Small intestine (tissue), 7 donors: ENCODE measurements at regions not wholly inside any gene's neighbourhood (a gene's known extent, or its start where the extent isn't known, plus 50 kb on each side); places are given as distances from the start of the nearest gene placed in this dataset.

Experiments
- DNase-seq, 2 donors: peaks; one replicate each; pipeline versions ENCODE4 v3.0.0 to v3.0.0-alpha.2; 2013
- FAIRE-seq: peaks from 2 replicates; lab custom pipeline; 2012; peaks lifted over from hg19 to GRCh38; lab: Jason Lieb, UNC
- H3K27ac ChIP-seq, 3 donors: one replicate each; pipeline ENCODE4 v1.5.1; 2013; ENCODE audit warnings: low read length in 2 of 3, mild to moderate bottlenecking in 2 of 3, control low read depth in 1 of 3, inconsistent platforms in 1 of 3, low read depth in 1 of 3, moderate library complexity in 1 of 3
- H3K27me3 ChIP-seq, 3 donors: one replicate each; pipeline ENCODE4 v1.6.1; 2013; ENCODE audit warnings: low read length in 3 of 3, inconsistent platforms in 1 of 3; ENCODE audit not compliant: control insufficient read depth in 3 of 3, insufficient read depth in 3 of 3
- H3K36me3 ChIP-seq, 3 donors: one replicate each; pipeline ENCODE4 v1.6.1; 2013; ENCODE audit warnings: low read length in 3 of 3, inconsistent platforms in 1 of 3, low read depth in 1 of 3, mild to moderate bottlenecking in 1 of 3, moderate library complexity in 1 of 3; ENCODE audit not compliant: control insufficient read depth in 3 of 3, insufficient read depth in 2 of 3
- H3K4me1 ChIP-seq, 3 donors: one replicate each; pipeline ENCODE4 v1.6.1; 2013; ENCODE audit warnings: low read length in 2 of 3, inconsistent platforms in 1 of 3, low read depth in 1 of 3, mild to moderate bottlenecking in 1 of 3, moderate library complexity in 1 of 3; ENCODE audit not compliant: control insufficient read depth in 3 of 3, insufficient read depth in 2 of 3
- H3K4me3 ChIP-seq, 3 donors: one replicate each; pipeline ENCODE4 v1.5.1; 2013; ENCODE audit warnings: low read length in 3 of 3, control low read depth in 1 of 3, inconsistent platforms in 1 of 3, low read depth in 1 of 3, mild to moderate bottlenecking in 1 of 3, moderate library complexity in 1 of 3
- H3K9me3 ChIP-seq, 2 donors: one replicate each; pipeline ENCODE4 v1.6.1; 2013; ENCODE audit warnings: low read depth in 1 of 2, low read length in 1 of 2; ENCODE audit not compliant: control insufficient read depth in 2 of 2, insufficient read depth in 1 of 2
- WGBS, 3 donors: extraction: QIAGEN DNeasy Blood & Tissue Kit; methylation state at CpG; one replicate each; pipeline ENCODE4 v1.1.7; 2013; 5-methylcytosine and 5-hydroxymethylcytosine counted together
- donor health status: healthy with polysubstance abuse.
- donor health status: control.
- donor health status: control.
- donor health status: Bipolar disorder and iron deficiency.
- donor health status: healthy.

- WGBS, 3 donors, result 81 to 87% (median 83%) methylated on average over 24 of the region's 24 CpGs
- no peak for FAIRE-seq
- Histone ChIP-seq H3K4me1 (no peaks in the 10 kb centered on the region), H3K9me3 (peaks cover 0 to 2% of the 10 kb centered on the region in 2 donors), H3K4me3 (no peak overlapping the region), H3K36me3 (no peaks in the 10 kb centered on the region), H3K27ac (no peak overlapping the region), H3K27me3 (no peaks in the 10 kb centered on the region)
- no peak for DNase-seq
Observed at GRCh38 chr18:73756256-73757091, 391.2 kb downstream of the FBXO15 start.

- no peak for DNase-seq
- Histone ChIP-seq H3K27ac (no peak overlapping the region), H3K36me3 (no peaks in the 10 kb centered on the region), H3K4me1 (no peaks in the 10 kb centered on the region), H3K27me3 (no peaks in the 10 kb centered on the region), H3K4me3 (no peak overlapping the region), H3K9me3 (no peaks in the 10 kb centered on the region)
- 43 to 58% (median 45%) methylated on average over 2 of the region's 2 CpGs for WGBS, 3 donors
- FAIRE-seq, result no peak
Observed at GRCh38 chr18:73752965-73753364, 394.7 kb downstream of the FBXO15 start.

- Histone ChIP-seq H3K27ac (no peak overlapping the region), H3K9me3 (no peaks in the 10 kb centered on the region), H3K4me1 (no peaks in the 10 kb centered on the region), H3K4me3 (no peak overlapping the region), H3K36me3 (no peaks in the 10 kb centered on the region), H3K27me3 (no peaks in the 10 kb centered on the region)
- WGBS, 3 donors, result 79 to 86% (median 85%) methylated on average over 4 of the region's 4 CpGs
- FAIRE-seq (no peak), DNase-seq (no peak)
Observed at GRCh38 chr18:73752546-73752945, 395.1 kb downstream of the FBXO15 start.

DNA sequence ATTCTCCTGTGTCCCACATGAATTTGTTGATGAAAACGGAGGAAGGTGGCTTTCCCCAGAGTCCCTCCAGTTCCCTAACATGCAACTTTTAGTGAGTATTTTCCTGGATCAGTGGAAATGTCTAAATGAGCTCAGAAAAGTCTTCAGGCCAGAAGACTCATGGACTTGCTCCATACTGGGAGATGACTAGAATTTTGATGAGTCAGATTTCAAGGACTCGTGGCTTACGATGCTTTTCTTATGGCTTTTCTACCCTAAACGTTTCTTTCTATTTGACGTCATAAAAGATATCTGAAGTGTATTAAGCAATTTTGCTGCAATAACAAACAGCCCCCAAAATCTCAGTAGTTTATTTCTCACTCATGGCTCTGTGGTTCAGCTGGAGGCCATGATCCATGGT is 397.6 kb downstream of the FBXO15 start:
- H3K36me3 ChIP-seq, result no peaks in the 10 kb centered on the region
- H3K4me1 ChIP-seq, result no peaks in the 10 kb centered on the region
- FAIRE-seq (no peak), DNase-seq (no peak)
- no peaks in the 10 kb centered on the region for H3K27me3 ChIP-seq
- 88 to 89% (median 88%) methylated on average over 5 of the region's 5 CpGs for WGBS, 3 donors
- no peak overlapping the region for H3K27ac ChIP-seq
- H3K4me3 ChIP-seq, result no peak overlapping the region
- H3K9me3 ChIP-seq, result no peaks in the 10 kb centered on the region

GRCh38 chr18:73749304-73749703 is 398.3 kb downstream of the FBXO15 start:
- FAIRE-seq, result no peak
- Histone ChIP-seq H3K9me3 (no peaks in the 10 kb centered on the region), H3K4me1 (no peaks in the 10 kb centered on the region), H3K4me3 (no peak overlapping the region), H3K36me3 (no peaks in the 10 kb centered on the region), H3K27me3 (no peaks in the 10 kb centered on the region), H3K27ac (no peak overlapping the region)
- DNase-seq, result no peak
- 53 to 73% (median 57%) methylated on average over 2 of the region's 2 CpGs for WGBS, 3 donors

DNA sequence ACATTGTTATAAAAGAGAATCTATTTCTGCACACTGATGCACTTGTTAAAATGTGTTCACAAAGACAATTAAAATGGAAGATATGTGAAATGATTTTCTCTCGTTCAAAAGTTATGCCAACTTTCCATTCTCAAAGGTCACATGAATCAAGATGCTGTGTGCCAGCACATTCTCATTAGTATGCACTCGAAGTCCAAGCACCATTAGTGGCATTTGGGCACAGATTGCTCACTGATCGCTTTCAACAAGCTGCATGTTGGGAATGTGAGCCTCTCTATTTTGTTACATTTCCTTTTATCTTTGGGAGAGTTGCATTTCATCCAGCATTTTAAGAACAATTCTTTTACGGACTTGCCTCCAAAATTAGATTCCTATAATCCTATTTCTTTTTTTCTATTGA is 398.9 kb downstream of the FBXO15 start:
- no peak for DNase-seq
- H3K4me1 ChIP-seq, result no peaks in the 10 kb centered on the region
- H3K27ac ChIP-seq, result no peak overlapping the region
- 64 to 77% (median 68%) methylated on average over 4 of the region's 4 CpGs for WGBS, 3 donors
- FAIRE-seq, result no peak
- peaks cover 0 to 2% of the 10 kb centered on the region in 2 donors for H3K9me3 ChIP-seq
- no peaks in the 10 kb centered on the region for H3K36me3 ChIP-seq
- no peaks in the 10 kb centered on the region for H3K27me3 ChIP-seq
- H3K4me3 ChIP-seq, result no peak overlapping the region

DNA sequence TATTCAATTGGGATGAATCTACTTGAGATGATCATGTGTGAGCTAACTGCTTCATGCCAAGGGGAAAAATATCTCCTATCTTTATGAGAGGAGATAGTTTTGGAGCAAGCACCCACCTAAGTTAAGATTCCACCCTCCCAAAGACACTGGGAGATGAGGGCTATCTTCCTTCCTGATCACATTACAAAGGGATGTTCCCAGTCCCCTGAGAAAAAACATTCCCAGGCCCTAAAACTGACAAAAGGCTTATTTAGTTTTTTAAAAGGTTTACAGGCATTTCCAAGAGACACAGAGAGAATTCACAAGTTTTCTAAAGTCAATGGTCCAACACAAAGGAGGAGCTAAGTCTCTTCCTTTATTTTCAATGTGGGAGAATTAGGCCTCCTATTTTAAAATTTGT is 401.5 kb downstream of the FBXO15 start:
- no peaks in the 10 kb centered on the region for H3K27me3 ChIP-seq
- H3K4me1 ChIP-seq, result no peaks in the 10 kb centered on the region
- FAIRE-seq, result no peak

GRCh38 chr18:73742957-73743356 is 404.7 kb downstream of the FBXO15 start:
- no peak for FAIRE-seq
- H3K36me3 ChIP-seq, result no peaks in the 10 kb centered on the region
- no peak overlapping the region for H3K4me3 ChIP-seq
- no peak for DNase-seq
- 38 to 49% (median 43%) methylated on average over 2 of the region's 2 CpGs for WGBS, 3 donors
- H3K4me1 ChIP-seq, result no peaks in the 10 kb centered on the region
- peaks cover 0 to 2% of the 10 kb centered on the region in 2 donors for H3K9me3 ChIP-seq
- H3K27me3 ChIP-seq, result peaks cover 0 to 2% (median 0%) of the 10 kb centered on the region in 3 donors
- no peak overlapping the region for H3K27ac ChIP-seq

More for the DNA sequence above, 401.5 kb downstream of the FBXO15 start:
- H3K4me3 ChIP-seq, result no peak overlapping the region
- no peak overlapping the region for H3K27ac ChIP-seq
- no peaks in the 10 kb centered on the region for H3K36me3 ChIP-seq
- H3K9me3 ChIP-seq, result peaks cover 0 to 2% of the 10 kb centered on the region in 2 donors
- DNase-seq, result no peak
